ENCODE measurements at regions not wholly inside any gene's neighbourhood (a gene's known extent, or its start where the extent isn't known, plus 50 kb on each side); places are given as distances from the start of the nearest gene placed in this dataset.

DNA sequence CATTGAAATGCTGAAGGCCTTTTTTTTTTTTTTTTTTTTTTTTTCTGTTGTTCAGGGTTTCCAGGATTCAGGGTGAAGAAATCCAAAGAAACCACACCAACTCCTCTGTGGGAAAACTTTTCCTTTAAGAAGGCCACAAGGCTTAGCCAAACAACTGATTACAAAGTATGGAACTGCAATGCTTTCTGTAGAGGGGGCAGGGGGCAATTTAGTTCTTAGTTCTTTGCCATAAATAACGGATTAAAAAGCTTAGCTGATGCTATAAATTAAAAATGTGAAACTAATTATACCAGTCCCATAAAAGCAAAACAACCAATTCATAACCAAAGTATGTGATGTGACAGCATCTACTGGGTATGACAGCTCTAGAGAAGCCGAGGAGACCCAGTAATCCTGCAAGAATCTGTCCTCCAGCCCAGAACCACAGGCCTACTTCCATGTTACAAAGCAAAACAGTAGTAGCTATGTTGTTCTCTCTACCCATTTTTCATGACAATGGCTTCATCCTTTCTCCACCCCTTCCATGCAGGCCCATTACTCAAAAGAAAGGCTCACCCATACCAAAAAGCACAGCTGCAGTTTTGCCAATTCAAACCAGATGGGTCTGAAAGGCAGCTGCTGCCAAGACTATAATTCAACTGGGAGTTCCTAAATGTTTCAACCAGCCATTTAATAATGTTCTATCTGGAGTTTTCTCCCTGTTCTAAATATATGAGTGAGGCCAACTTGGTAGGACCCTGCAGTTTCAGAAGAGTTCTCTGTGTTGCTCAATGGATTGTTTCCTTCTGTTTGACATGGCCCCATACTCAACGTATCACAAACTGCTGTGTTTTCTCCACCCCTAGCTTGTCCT is 167.1 kb upstream of the ZFHX3 start:
- no peak for TF ChIP-seq POLR2A (IDR thresholded peaks at IDR 0.05; ENCODE audit: low read length)
- TF ChIP-seq GATA1 (IDR thresholded peaks at IDR 0.05; ENCODE audit: low read depth, low read length), result no peak
